SH-SY5Y (cell line): ENCODE measurements at regions not wholly inside any gene's neighbourhood (a gene's known extent, or its start where the extent isn't known, plus 50 kb on each side); places are given as distances from the start of the nearest gene placed in this dataset.

Experiments
- GATA2 ChIP-seq: IDR thresholded peaks from 2 replicates; pipeline ENCODE4 v1.6.1; 2011; ENCODE audit warnings: mild to moderate bottlenecking, low read depth, low read length
- GATA3 ChIP-seq: IDR thresholded peaks from 2 replicates; pipeline ENCODE4 v1.6.1; 2011; ENCODE audit warnings: low read depth, mild to moderate bottlenecking, low read length, moderate library complexity

DNA sequence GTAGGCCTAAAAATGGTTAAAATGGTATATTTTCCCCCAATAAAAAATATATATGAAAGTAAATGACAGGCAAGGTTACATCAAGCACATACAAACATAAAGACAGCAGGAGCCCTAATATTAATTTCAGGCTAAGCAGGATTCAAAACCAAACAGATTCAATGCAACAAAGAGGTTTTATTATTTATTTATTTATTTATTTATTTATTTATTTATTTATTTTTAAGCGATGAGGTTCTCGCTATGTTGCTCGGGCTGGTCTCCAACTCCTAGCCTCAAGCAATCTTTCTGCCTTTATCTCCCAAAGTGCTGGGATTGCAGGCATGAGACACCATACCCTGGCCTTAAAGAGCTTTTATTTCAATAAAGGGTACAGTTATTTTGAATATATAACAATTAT is 106.4 kb upstream of the SHB start:
- TF ChIP-seq GATA2 (no peak), GATA3 (no peak)
